Activated CD4-positive, alpha-beta T cell treated with anti-CD3 and anti-CD28 coated beads, Interleukin-2, amount 10 ng/mL, durations not matched to agents 24 days and 14 days (primary cell): ENCODE measurements at regions not wholly inside any gene's neighbourhood (a gene's known extent, or its start where the extent isn't known, plus 50 kb on each side); places are given as distances from the start of the nearest gene placed in this dataset.
"Not testable (repeated sequence)": the region's sequence is repeated elsewhere in the genome, so short reads cannot be mapped to it uniquely, and the experiment has no call there.

Source experiments
- DNase-seq: peaks from one replicate; pipeline ENCODE4 v3.0.0; 2022
- H3K27ac Mint-ChIP-seq: one replicate; pipeline ENCODE4 v1.8.0; 2022; ENCODE audit warnings: mild to moderate bottlenecking, mixed read lengths
- H3K27me3 Mint-ChIP-seq: one replicate; pipeline ENCODE4 v1.8.0; 2022; ENCODE audit warnings: mixed read lengths
- H3K36me3 Mint-ChIP-seq: one replicate; pipeline ENCODE4 v1.8.0; 2022; ENCODE audit warnings: low read depth, mild to moderate bottlenecking, mixed read lengths
- H3K4me1 Mint-ChIP-seq: one replicate; pipeline ENCODE4 v1.8.0; 2021; ENCODE audit warnings: mixed read lengths
- H3K4me3 Mint-ChIP-seq: one replicate; pipeline ENCODE4 v1.8.0; 2022; ENCODE audit warnings: mild to moderate bottlenecking, moderate library complexity, mixed read lengths
- H3K9me3 Mint-ChIP-seq: one replicate; pipeline ENCODE4 v1.8.0; 2021; ENCODE audit warnings: mixed read lengths
- intact Hi-C: fragments of 100-400 bp; cut with micrococcal nuclease; formaldehyde crosslinking; loops from one replicate; pipeline ENCODE4 v1.15.1; 2023

- H3K27ac Mint-ChIP-seq, intact Hi-C loops, H3K27me3 Mint-ChIP-seq, DNase-seq, H3K4me3 Mint-ChIP-seq, H3K4me1 Mint-ChIP-seq, H3K9me3 Mint-ChIP-seq, H3K36me3 Mint-ChIP-seq: not testable (repeated sequence)
Measured at GRCh38 chr16:17911578-17911977, 425.0 kb downstream of the NPIPA8 start.

GRCh38 chr16:17906626-17907025 is 429.9 kb downstream of the NPIPA8 start:
- H3K27ac Mint-ChIP-seq, H3K4me1 Mint-ChIP-seq, H3K4me3 Mint-ChIP-seq, intact Hi-C loops, DNase-seq, H3K27me3 Mint-ChIP-seq, H3K36me3 Mint-ChIP-seq, H3K9me3 Mint-ChIP-seq: not testable (repeated sequence)

GRCh38 chr16:17901309-17901708 is 430.5 kb upstream of the XYLT1 start:
- H3K4me3 Mint-ChIP-seq: no peak overlapping the region
- H3K27ac Mint-ChIP-seq: no peak overlapping the region
- H3K27me3 Mint-ChIP-seq: no peaks in the 10 kb centered on the region
- no peaks in the 10 kb centered on the region for H3K36me3 Mint-ChIP-seq
- no peaks in the 10 kb centered on the region for H3K4me1 Mint-ChIP-seq
- intact Hi-C loops: no loop called here
- H3K9me3 Mint-ChIP-seq: no peaks in the 10 kb centered on the region
- no peak for DNase-seq

DNA sequence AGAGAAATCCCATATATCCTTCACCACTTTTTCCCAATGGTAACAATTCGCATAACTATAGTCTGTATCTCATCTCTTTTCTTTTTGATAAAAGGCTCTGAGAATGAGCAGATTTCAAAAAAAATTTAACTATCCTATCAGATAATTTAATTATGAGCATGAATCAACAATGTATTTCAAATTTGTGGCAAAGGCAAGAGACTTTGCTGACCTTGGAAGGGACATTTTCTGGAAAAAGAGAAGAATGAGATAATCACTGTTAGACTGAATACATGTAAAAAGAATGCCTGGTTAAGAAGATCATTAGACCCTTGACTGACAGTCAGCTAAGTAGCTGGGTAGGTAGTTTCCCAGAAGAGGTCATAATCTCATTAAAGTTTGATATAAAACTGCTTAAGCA is 428.4 kb upstream of the XYLT1 start:
- H3K4me3 Mint-ChIP-seq: no peak overlapping the region
- H3K36me3 Mint-ChIP-seq: no peaks in the 10 kb centered on the region
- intact Hi-C loops: no loop called here
- DNase-seq: no peak
- H3K9me3 Mint-ChIP-seq: no peaks in the 10 kb centered on the region
- no peaks in the 10 kb centered on the region for H3K4me1 Mint-ChIP-seq
- no peaks in the 10 kb centered on the region for H3K27me3 Mint-ChIP-seq
- no peak overlapping the region for H3K27ac Mint-ChIP-seq

DNA sequence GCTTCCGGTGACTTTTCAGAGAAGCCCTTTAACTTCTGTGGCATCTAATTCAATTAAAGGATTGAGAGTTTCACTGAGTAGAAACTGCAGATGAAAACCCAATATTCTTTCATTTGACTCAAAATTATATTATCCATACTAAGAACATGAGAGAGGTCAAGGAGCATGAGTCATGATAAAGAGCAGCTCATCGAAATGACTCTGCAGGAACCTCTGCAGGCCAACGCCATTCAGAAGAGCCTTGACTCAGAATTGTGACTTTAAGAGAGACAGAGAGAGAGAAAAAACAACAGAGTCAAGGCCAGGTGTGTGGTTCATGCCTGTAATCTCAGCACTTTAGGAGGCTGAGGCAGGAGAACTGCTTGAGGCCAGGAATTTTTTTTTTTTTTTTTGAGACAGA is 417.2 kb upstream of the XYLT1 start:
- H3K27ac Mint-ChIP-seq: no peak overlapping the region
- H3K9me3 Mint-ChIP-seq: no peaks in the 10 kb centered on the region
- no peak overlapping the region for H3K4me3 Mint-ChIP-seq
- H3K27me3 Mint-ChIP-seq: peaks cover 3% of the 10 kb centered on the region
- no peak for DNase-seq
- no peaks in the 10 kb centered on the region for H3K4me1 Mint-ChIP-seq
- H3K36me3 Mint-ChIP-seq: no peaks in the 10 kb centered on the region
- intact Hi-C loops: no loop called here

DNA sequence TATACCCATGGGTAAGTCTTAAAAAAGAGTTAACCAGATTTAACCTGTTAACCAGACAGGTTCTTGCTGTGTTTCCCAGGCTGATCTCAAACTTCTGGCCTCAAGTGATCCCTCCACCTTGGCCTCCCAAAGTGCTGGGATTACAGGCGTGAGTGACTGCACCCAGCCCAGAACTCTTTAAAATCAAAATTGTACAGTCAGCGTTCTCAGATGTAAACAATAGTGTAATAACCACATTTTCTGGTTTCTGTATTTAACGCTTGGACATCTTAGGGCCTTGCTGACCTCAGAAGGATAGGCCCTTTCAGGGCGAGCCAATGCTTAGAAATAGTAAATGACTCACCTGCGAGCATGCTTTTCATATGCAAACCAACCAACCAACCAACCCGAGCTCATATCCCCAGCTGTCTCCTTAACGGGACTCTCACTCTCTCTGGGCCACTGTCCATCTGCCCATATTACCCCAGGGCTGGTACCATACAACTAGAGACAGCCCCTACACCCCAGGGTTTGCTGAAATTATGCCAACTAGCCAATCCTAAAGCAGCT is 415.0 kb upstream of the XYLT1 start:
- no peak for DNase-seq
- no peaks in the 10 kb centered on the region for H3K4me1 Mint-ChIP-seq
- H3K27ac Mint-ChIP-seq: no peak overlapping the region
- H3K9me3 Mint-ChIP-seq: no peaks in the 10 kb centered on the region
- H3K36me3 Mint-ChIP-seq: no peaks in the 10 kb centered on the region
- no peak overlapping the region for H3K4me3 Mint-ChIP-seq
- intact Hi-C loops: no loop called here
- H3K27me3 Mint-ChIP-seq: peaks cover 3% of the 10 kb centered on the region

DNA sequence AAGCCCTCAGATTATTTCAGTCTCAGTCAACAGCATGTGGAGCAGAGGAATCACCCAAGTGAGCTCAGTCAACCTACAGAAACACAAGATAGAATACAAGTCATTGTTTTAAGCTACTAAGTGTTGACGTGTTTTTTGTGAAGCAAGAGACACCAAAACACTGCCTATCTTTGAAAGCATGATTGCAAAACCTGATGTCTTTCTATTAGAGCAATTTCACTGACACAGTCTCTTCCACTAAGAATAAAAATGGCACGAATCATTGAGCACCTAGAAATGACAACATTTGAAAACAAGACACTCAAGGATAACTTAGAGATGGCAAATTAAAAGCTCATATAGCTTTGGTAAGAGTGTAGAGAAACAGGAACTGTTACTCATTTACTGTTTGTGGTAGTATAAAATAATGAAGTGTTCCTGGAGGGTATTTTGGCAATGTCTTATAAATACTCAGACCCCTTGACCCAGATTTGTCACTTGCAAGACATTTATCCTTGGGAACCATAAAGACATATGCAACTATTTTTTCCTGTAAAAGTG is 407.1 kb upstream of the XYLT1 start:
- Mint-ChIP-seq H3K9me3 (no peaks in the 10 kb centered on the region), H3K4me1 (no peaks in the 10 kb centered on the region), H3K27ac (no peak overlapping the region), H3K36me3 (no peaks in the 10 kb centered on the region), H3K27me3 (no peaks in the 10 kb centered on the region), H3K4me3 (no peak overlapping the region)
- no peak for DNase-seq
- intact Hi-C loops: no loop called here

- intact Hi-C loops: no loop called here
- Mint-ChIP-seq H3K4me3 (no peak overlapping the region), H3K36me3 (no peaks in the 10 kb centered on the region), H3K4me1 (no peaks in the 10 kb centered on the region), H3K27ac (no peak overlapping the region), H3K9me3 (no peaks in the 10 kb centered on the region), H3K27me3 (no peaks in the 10 kb centered on the region)
- DNase-seq: no peak
Measured at GRCh38 chr16:17866996-17867395, 396.2 kb upstream of the XYLT1 start.

- H3K27ac Mint-ChIP-seq: no peak overlapping the region
Measured at GRCh38 chr16:17861981-17862479, 391.3 kb upstream of the XYLT1 start.

GRCh38 chr16:17858061-17858460 is 387.3 kb upstream of the XYLT1 start:
- H3K27ac Mint-ChIP-seq: no peak overlapping the region
- H3K9me3 Mint-ChIP-seq: peaks cover 4% of the 10 kb centered on the region
- H3K4me1 Mint-ChIP-seq: no peaks in the 10 kb centered on the region
- no peak overlapping the region for H3K4me3 Mint-ChIP-seq
- no peaks in the 10 kb centered on the region for H3K36me3 Mint-ChIP-seq
- intact Hi-C loops: no loop called here
- no peak for DNase-seq
- no peaks in the 10 kb centered on the region for H3K27me3 Mint-ChIP-seq

More at GRCh38 chr16:17861981-17862479, 391.3 kb upstream of the XYLT1 start:
- H3K9me3 Mint-ChIP-seq: no peaks in the 10 kb centered on the region
- H3K27me3 Mint-ChIP-seq: no peaks in the 10 kb centered on the region
- H3K36me3 Mint-ChIP-seq: no peaks in the 10 kb centered on the region
- no peak for DNase-seq
- H3K4me1 Mint-ChIP-seq: no peaks in the 10 kb centered on the region
- no peak overlapping the region for H3K4me3 Mint-ChIP-seq
- intact Hi-C loops: no loop called here

- no peak overlapping the region for H3K27ac Mint-ChIP-seq
- no peaks in the 10 kb centered on the region for H3K27me3 Mint-ChIP-seq
- no peaks in the 10 kb centered on the region for H3K4me1 Mint-ChIP-seq
- no peak for DNase-seq
- no peak overlapping the region for H3K4me3 Mint-ChIP-seq
- intact Hi-C loops: no loop called here
- H3K9me3 Mint-ChIP-seq: peaks cover 4% of the 10 kb centered on the region
- no peaks in the 10 kb centered on the region for H3K36me3 Mint-ChIP-seq
Measured at GRCh38 chr16:17853958-17854357, 383.2 kb upstream of the XYLT1 start.

DNA sequence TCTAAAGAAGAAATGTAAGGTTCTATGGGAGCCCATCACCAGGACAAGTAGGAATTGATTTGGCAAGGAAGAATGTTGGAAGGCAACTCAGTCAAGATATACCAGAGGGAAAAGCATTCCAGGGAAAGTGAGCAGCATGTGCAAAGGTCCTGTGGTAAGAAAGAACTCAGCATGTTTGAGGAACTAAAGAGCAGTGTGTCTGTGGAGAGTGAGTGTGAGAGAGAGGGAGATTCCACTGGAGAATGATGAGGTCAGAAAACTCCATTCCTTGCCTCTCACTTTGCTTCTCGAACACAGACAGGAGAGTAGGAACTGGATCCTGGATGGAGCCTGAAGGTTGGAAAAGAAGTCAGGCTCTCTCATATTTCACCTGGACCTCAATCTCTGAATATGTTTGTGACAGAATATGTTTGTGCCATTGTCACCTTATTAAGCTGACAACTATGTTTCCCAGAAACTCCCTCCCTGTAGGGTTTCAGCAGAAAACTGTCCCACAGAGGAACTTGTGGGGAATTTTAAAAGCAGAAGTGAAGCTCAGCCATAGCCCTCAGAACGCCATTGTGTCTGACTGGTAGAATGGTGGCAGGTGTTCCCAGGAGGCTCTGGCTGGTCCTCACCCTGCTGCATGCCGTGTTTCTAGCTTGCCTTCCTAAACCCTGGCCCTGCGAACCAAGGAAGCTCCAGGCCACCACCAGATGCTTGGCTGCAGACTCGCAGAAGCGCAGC is 382.4 kb upstream of the XYLT1 start:
- Mint-ChIP-seq H3K27ac (no peak overlapping the region), H3K9me3 (peaks cover 4% of the 10 kb centered on the region), H3K36me3 (no peaks in the 10 kb centered on the region), H3K27me3 (no peaks in the 10 kb centered on the region), H3K4me3 (no peak overlapping the region), H3K4me1 (no peaks in the 10 kb centered on the region)
- intact Hi-C loops: no loop called here
- DNase-seq: no peak

DNA sequence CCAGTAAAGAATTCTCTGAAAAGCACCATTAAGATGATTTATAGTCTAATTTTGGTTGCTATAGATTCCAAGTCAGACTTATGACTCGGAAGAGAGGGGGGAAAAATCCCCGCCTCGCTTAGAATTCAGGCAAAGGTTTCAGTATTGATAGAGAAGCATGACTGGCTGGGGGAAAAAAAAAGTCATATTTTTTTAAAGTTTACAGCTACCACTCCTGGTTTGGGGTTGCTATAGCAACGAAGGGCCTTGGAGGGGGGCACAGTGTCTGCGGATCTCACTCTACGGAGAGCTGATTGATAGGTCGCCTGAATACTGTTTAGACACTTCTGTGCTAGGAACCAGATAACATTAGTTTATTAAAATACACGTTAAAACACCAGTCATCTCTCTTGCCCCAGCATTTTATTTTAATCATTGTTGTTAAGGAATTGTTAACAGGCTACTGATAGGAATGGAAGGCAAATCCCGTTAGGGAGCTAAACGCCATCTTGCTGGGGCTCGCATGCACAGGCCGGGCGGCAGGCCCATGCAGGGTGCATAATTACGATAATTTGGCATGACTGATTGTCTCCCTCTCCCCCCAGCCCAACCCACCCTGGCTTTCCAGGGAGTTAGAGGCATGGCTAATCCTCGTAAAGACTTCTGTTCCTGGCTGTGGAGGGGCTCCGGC is 380.0 kb upstream of the XYLT1 start:
- no peaks in the 10 kb centered on the region for H3K4me1 Mint-ChIP-seq
- no peak overlapping the region for H3K4me3 Mint-ChIP-seq
- DNase-seq: no peak
- intact Hi-C loops: no loop called here
- H3K36me3 Mint-ChIP-seq: no peaks in the 10 kb centered on the region
- no peak overlapping the region for H3K27ac Mint-ChIP-seq
- peaks cover 4% of the 10 kb centered on the region for H3K9me3 Mint-ChIP-seq
- no peaks in the 10 kb centered on the region for H3K27me3 Mint-ChIP-seq

DNA sequence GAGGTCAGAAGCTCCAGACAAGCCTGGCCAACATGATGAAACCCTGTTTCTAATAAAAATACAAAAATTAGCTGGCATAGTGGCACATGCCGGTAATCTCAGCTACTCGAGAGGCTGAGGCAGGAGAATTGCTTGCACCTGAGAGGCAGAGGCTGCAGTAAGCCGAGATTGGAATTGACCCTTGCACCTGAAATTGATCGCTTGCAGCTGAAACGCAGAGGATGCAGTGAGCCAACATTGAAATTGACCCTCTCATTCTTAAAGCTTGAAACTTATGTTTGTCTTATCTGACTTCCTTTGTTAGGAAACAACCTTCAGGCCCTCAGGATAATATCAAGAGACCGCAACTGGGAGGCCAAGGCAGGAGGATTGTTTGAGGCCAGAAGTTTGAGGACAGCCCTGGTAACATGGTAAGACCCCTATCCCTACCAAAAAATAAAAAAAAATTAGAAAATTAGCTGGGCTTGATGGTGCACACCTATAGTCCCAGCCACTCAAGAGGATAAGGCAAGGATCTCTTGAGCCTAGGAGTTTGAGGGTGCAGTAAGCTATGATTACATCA is 376.6 kb upstream of the XYLT1 start:
- Mint-ChIP-seq H3K27me3 (no peaks in the 10 kb centered on the region), H3K4me1 (no peaks in the 10 kb centered on the region), H3K4me3 (no peak overlapping the region), H3K36me3 (no peaks in the 10 kb centered on the region), H3K9me3 (no peaks in the 10 kb centered on the region), H3K27ac (no peak overlapping the region)
- DNase-seq: no peak
- intact Hi-C loops: no loop called here
